NCI-H82 treated with DMSO at 0.1 percent for 48 hours (cell line): ENCODE measurements at regions not wholly inside any gene's neighbourhood (a gene's known extent, or its start where the extent isn't known, plus 50 kb on each side); places are given as distances from the start of the nearest gene placed in this dataset.
"Not testable (repeated sequence)": the region's sequence is repeated elsewhere in the genome, so short reads cannot be mapped to it uniquely, and the experiment has no call there.

Experiments
- DNase-seq: peaks from one replicate; lab custom pipeline; 2025; ENCODE audit not compliant: unreplicated experiment; lab: John Stamatoyannopoulos, UW

DNA sequence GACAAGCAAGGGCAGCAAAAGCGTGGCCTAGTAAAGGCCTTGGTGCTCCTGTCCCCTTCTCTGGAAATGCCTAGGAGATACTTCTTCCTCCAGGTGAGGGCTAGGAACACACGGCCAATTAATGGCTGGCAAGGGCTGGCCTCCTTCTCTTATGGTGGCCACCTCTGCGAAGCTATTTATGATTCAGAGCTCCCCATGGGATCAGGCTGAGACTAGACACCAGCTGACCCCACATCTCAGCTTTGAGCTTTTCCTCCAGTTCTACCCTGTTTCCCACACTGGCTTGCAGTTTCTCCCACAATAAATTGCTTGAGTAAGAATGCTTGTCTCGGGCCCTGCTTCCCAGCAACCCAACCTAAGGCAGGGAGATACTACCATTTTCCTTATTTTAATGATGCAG is 53.7 kb downstream of the CAMK2N1 start:
- DNase-seq, result no peak

DNA sequence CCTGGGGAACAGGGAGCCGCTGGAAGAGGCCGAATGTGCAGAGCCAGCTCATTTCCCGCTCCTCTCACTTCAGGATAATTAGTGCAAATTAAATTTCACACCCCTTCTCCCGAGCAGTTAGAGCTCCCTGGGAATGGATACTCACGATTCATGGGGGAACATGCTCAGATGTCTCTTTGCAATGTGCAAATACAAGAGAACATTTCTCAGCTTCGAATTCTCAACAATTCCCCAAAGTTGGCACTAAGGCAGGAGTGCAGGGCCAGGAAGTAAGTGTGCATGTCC is 54.9 kb downstream of the CAMK2N1 start:
- no peak for DNase-seq

DNA sequence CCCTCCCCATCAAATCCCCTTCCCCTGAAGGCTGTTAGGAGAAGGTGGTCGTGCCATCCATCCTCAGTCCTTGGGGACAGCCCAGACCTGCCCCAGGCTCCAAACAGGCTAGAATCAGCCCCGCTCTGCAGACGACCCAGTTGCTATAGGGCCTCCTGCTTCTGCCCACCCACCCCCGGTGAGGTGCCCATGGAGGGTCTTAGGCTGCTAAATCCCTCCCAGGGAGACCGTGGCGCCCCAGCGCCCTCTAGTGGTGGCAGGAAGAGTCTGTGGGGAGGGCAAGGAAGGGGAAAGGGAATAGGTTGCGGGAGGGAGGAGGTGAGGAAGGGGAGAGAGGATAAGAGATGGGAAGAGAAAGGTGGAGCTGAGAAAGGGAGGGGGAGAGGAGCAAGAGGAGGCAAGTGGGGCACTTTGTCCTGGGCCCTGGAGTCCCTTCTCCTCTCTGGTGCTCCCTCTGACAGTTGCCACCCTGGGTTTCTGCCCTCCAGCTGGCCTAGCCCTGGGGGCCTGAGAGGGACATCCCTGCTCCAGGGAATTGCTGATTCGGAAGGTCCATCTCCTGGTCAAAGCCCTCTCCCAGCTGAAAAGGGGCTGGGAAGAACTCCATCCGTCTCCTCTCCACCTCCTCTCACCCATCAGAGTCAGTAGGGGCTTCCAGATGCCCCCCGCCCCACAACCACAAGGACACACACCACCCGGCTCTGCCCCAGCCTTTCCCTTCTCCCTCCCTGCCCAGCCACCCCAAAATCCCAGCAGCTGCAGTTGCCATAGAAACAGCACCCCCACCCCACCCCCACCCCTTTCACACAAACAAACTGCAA is 55.4 kb downstream of the CAMK2N1 start:
- peak; percentile 23 for DNase-seq

DNA sequence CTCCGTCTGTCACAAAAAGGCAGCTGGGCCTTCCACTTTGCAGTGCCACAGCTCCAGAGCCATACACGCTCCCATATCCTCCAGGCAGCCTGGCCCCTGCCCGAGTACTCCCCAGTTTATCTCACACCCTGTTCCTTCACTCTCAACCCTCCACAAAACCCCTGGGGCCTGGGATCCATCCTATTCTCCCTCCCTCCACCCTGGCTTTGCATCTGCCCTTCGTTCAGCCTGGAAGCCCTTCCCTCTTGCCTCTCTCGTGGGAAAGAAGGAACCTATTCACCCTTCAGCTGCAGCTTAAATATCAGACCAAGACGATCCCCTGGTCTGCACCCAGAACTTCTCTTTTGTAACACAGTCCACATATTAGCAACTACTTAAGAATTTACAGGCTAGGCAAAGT is 56.7 kb downstream of the CAMK2N1 start:
- no peak for DNase-seq

DNA sequence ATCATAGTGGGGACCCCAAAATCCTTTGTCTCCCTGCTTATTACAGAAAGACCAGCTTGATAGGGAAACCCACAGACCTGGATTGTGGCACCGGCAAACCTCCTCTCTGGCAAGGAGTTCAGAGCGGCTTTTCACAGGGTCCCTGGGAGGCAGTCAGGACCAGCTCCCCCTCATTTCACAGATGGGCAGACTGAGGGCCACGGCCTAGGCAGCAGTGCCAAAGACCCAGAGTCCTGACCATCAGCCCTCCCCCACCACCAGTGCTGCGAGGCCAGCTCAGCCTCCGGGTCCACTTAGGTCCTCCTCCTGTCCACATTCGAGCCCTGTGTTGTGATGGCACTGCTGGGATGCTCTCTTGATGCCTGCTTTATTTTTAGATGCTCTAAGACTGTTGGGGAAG is 57.2 kb downstream of the CAMK2N1 start:
- DNase-seq, result no peak

DNA sequence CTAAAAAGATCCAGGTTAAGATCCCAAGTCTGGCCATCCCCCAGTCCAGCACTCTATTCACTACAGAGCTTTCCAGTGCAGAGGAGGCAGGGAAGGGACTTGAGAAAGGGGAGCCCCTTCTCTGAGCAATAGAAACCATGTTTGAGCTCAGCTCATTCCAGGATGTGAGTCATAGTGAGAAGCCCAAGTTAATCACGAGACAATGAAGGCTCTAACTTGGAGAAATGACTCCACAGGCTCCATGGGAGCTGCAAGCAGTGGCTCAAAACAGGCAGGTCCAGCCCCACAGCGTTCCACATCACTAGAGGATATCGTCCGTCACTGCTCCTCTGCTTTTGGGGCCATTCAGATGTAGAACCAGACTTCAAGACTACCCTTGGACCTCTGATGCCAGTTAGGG is 59.1 kb downstream of the CAMK2N1 start:
- DNase-seq, result no peak

DNA sequence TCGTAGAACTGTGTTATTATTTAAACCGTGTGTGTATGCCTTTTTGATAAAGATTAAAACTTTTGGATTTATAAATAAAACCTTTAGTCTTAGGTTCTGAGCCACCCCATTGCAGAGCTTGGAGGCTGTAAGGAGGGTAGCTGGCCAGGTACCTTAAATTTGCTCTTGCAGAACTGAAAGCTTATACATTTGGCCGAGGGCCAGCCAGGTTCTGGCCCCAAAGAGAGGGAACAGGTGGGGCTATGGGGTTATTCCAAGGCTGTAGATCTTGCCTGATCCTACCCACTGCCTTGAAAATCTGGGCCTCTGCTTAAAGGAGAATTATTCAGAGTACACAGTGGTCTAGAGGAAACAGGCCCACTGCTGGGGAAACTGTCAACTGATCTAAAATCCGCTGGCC is 59.6 kb downstream of the CAMK2N1 start:
- no peak for DNase-seq

DNA sequence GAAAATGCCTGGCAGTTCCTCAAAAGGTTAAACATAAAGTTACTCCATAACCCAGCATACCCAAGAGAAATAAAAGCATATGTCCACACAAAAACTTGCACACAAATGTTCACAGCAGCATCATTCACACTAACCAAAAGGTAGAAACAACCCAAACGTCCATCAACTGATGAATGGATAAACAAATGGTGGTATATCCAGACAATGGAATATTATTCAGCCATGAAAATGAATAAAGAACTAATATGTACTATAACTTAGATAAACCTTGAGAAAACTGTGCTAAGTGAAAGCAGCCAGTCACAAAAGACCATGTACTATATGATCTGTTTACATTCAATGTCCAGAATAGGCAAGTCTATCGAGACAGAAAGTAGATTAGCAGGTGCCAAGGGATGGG is 60.4 kb downstream of the CAMK2N1 start:
- DNase-seq, result no peak

DNA sequence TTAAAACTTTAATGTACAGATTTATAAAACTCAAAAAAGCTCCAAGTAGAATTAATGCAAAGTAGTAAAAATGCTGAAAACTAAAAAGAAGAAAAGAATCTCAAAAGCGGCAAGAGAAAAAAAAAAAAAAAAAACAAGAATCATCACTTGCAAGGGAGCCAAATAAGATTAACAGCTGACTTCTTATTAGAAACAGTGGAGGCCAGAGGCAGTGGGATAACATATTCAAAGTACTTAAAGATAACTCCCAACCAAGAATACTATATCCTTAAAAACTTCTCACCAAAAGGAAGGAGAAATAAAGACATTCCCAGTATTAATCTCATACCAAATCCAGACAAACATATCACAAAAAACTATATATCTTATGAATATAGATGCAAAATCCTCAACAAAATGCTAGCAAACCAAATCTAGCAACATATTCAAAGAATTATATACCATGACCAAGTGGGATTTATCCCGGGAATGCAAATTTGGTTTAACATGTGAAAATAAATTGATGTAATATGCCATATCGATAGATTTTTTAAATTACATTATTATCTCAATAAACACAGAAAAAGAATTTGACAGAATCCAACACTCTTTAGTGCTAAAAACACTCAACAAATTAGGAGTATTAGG is 62.7 kb downstream of the CAMK2N1 start:
- no peak for DNase-seq

DNA sequence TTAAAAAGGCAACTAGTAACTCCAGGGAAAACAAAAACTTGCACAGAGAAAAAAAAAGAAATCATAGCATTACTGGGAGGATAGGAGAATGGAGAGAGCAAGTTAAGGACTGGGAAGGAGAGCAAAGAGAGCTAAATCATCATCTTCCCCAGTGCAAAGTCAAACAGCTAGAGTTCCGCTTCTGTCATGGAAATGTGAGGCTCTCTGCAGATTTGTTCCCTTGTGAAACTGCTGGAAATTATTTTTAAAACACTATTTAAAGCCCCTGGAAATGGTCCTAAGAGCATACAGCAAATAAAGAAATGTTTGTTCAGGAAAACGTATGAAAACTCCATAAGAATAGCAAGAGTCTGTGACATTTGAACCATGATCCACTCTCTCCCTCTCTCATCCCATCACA is 64.6 kb downstream of the CAMK2N1 start:
- DNase-seq, result no peak

DNA sequence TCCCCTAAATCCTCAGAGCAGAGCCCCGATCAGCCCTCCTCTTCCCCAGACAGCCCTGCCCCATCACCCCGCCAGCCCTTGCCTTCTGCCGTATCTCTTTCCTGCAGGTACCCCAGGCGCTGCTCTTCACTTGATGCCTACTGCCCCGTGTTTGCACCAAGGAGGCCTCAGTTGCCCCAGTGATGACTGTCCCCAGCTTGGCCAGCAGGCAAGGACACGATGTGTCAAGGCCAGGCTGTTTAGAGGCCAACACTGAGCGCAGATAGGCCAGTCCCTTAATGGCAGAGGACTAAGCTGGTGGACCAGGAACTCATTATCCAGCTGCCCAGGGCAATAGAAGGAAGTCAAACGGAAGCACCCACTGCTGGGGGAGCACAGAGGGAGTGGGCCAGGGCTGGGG is 68.4 kb downstream of the CAMK2N1 start:
- no peak for DNase-seq

DNA sequence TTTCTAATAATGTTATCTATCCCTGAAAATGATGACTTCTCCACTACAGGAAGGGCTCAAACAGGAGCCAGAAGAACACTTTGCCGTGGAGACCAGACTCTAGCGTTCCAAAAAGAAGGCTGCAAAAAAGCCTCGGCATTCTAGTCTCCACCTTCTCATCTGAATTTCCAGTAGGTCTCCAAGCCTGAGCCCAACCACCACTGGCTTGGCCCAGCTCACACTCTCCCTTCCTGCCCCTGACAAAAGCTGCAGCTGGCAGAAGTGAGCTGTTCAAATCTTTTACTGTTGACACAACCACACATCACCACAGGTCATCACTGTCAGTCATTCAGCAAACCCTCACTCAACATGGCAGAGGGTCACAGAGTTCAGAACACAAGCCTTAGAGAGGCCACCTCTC is 69.3 kb downstream of the CAMK2N1 start:
- no peak for DNase-seq

DNA sequence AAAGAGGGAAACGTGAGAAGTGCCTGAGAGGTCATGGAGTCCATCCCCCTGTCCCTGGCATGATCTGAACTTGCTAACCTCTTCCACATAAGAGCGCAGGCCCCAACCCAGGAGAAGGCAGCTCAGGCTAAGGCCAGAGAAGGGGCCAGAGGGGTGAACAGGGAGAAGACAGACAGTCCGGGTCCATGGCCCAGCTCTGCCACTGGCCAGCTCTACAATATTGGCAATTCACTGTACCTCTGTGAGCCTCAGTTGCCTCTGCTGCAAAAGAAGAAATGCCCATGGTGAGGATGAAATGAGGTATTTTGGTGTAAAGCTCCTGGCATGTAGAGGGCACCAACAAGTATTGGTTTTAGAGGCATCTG is 72.3 kb downstream of the CAMK2N1 start:
- no peak for DNase-seq

DNA sequence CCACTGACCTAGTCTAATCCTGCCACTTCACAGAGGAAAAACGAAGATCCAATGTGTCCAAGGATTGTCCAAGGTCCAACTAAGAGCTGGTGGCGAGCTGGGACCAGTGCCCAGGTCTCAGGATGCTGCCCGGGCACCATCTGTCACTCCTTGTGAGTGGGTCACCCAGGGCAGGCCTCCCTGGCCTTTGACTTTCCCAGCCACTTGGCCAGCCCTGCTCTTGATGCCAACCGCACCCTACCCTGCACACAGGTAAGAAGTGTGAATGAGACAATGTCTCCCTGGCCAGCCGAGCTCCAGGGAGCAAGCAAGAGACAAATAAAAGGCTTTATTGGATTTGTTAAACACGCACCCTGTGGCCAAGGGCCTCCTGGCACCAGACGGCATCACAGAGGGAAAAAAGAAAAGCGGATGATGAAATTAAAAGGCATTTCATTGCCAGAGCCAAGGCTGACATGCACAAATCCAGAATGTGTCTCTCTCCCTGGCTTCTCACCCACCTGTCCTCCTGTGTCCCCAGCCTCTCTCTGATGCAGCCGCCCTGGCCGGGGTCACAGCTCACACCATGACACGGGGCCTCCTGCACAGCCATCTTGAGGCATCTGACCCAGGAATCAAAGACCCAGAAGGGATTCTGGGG is 72.8 kb downstream of the CAMK2N1 start:
- DNase-seq, result no peak

DNA sequence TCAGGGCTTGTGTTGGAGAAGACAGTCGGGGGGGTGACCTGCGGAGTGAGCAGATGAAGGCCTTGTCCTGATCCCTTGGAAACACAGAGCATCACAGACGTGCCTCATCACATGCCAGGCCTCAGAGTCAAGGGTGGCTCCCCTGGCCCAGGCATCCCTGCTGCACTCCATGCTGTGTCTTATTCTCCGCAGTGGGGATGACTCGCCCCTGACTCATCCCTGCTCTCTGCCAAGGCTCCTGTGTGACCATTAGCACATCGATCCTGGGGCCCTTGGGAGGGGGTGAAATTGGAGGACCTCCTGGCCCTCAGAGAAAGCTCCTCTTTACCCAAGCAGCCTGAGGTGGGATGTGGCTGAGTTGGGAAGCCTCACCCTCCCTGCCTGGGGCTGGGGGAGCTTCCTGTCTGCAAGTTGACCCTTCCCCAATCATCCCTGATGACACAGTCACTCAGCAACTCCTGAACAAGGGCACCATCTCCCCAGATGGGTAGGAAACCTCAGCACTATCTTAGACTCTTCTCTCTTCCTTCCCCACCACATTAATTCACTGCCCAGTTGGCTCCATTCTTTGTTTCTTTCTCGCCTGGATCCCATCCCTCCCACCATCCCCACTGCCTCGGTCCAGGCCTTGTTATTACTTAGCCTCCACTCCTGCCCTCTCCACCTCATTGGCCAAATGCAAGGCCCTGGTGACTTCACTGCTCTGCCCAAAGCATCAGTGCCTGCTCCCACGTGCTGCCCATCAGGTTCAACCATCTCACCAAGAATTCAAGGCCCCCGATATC is 74.6 kb downstream of the CAMK2N1 start:
- no peak for DNase-seq

DNA sequence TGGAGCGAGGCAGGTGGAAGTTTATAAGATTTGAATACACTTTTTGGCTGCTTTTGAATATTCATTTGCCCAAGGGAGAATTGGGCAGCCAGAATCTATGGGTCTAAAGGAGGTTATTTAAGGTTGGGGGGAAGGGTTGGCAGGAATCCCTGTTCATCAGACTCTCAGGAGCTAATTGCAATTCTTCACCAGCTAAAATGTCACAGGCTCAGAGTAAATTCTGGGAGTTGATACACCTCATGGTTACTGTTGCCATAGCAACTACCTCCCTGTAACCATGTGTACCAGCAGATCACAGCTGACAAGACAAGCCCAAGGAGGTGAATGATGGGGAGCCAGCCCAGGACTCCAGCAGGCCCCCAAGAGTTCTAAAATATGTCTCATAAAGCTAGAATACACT is 75.5 kb downstream of the CAMK2N1 start:
- no peak for DNase-seq

DNA sequence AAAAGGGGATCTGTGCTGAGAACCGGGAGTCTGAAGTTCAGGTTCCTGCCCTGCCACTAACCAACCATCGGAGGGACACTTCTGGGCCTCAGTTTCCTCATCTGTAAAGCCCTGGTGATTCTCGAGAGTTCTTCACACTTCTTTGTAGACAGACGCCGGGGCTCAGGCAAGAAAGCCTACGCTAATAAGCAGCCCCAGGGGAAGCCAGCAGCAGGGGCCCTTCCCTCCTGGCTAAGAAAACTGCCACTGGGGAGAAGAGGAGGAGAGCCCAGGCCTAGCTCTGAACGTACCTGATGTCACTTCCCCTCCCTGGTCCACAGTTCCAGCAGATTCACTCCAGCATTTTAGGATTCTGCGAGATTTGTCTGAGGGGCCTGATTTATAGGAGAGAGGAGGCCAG is 76.0 kb downstream of the CAMK2N1 start:
- DNase-seq, result no peak

DNA sequence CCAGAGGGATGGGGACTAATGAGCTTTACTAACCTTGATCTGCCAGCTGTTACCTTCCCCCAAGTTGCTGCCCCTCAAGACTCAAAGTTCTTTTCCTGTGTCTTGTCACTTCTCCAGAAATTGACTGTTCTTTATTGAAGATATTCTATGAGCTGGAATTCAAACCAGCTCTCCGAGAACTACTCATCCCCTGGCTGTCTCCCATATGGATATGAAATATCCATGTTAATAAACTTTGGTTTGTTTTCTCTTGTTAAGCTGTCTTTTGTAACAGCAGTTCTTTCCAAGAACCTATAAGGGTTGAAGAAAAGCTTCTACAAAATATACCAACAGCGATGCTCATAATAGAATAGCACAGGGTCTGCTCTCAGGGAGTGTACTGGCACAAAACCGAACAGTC is 77.0 kb downstream of the CAMK2N1 start:
- DNase-seq, result no peak

DNA sequence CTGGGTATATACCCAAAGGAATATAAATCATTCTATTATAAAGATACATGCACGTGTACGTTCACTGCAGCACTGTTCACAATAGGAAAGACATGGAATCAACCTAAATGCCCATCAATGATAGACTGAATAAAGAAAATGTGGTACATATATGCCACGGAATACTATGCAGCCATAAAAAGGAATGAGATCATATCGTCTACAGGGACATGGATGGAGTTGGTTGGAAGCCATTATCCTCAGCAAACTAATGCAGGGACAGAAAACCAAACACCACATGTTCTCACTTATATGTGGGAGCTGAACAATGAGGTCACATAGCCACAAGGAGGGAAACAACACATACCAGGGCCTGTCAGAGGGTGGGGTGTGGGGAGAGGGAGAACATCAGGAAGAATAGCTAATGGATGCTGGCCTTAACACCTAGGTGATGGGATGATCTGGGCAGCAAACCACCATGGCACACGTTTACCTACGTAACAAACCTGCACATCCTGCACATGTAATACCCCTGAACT is 77.8 kb downstream of the CAMK2N1 start:
- not testable (repeated sequence) for DNase-seq

DNA sequence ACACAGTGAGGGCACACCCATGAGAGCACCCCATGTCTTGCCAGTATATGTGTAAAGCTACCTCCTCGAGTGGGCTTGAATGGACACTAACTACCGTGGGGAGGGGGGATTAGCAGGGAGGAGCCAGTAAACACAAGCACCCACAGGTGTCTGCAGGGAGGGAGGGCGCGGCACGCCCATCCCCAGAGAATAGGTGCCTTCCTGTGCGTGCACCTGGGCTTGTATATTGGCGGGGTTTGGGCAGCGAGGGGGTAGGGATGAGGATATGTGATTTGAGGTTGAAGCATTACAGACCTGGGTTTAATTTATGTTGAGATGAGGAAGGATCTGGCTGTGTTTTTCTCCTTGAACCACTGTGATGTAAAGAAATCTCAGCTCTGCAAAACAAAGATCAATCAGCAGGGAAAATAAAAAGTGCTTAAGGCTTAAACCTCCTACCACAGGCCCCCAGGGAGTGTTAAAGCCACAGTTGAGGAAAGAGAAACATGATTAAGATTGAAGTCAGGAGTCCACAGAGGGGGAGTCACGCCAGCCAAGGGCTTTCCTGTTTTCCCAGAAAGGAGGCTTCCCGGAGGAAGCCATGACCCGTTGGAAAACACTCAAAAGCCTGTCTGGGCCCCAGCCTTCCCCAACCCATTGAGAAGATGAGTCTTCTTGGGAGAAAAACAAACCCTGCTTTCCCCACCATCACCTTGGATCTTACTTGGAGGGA is 80.0 kb downstream of the CAMK2N1 start:
- DNase-seq, result no peak
